Upper lobe of right lung (tissue), 1 donor: ENCODE measurements at regions not wholly inside any gene's neighbourhood (a gene's known extent, or its start where the extent isn't known, plus 50 kb on each side); places are given as distances from the start of the nearest gene placed in this dataset.

Source experiments
- ATAC-seq: fragments of 200-7000 bp; cut with Tn5 transposase; one replicate; pipeline ENCODE4 v1.9.1; 2020; ENCODE audit warnings: mild to moderate bottlenecking, moderate library complexity
- DNase-seq: peaks from one replicate; pipeline ENCODE4 v3.0.0-alpha.2; 2020
- H3K27ac ChIP-seq: fragments of 200-600 bp; one replicate; pipeline ENCODE4 v1.8.0; 2022
- H3K27me3 ChIP-seq: fragments of 200-600 bp; one replicate; pipeline ENCODE4 v1.8.0; 2022; ENCODE audit warnings: mild to moderate bottlenecking
- H3K36me3 ChIP-seq: fragments of 200-600 bp; one replicate; pipeline ENCODE4 v1.8.0; 2022
- H3K4me1 ChIP-seq: fragments of 200-600 bp; one replicate; pipeline ENCODE4 v1.8.0; 2022
- H3K4me3 ChIP-seq: fragments of 200-600 bp; one replicate; pipeline ENCODE4 v1.8.0; 2022; ENCODE audit warnings: mild to moderate bottlenecking
- H3K9me3 ChIP-seq: fragments of 200-600 bp; one replicate; pipeline ENCODE4 v1.8.0; 2022
- CTCF ChIP-seq: fragments of 200-600 bp; IDR thresholded peaks from one replicate; pipeline ENCODE4 v1.8.0; 2022; ENCODE audit warnings: antibody characterized with exemption
- intact Hi-C: fragments of 100-400 bp; cut with DNase I; formaldehyde crosslinking; loops from one replicate; pipeline ENCODE4 v1.11.0; 2022
- donor health status: DM: no; HTN: yes; CAD: no; lungs with severe emphysema.

- no peak for DNase-seq
- no peaks in the 10 kb centered on the region for H3K9me3 ChIP-seq
Measured at GRCh38 chr9:3007326-3007725, 163.4 kb upstream of the PUM3 start.

GRCh38 chr9:3006851-3007250, 163.0 kb upstream of the PUM3 start:
- no peaks in the 10 kb centered on the region for H3K36me3 ChIP-seq
- TF ChIP-seq CTCF: no peak
- H3K4me1 ChIP-seq: no peaks in the 10 kb centered on the region
- H3K9me3 ChIP-seq: no peaks in the 10 kb centered on the region
- ATAC-seq (no peak), DNase-seq (no peak)
- intact Hi-C loops: no loop called here
- H3K27ac ChIP-seq: no peak overlapping the region
- no peaks in the 10 kb centered on the region for H3K27me3 ChIP-seq
- H3K4me3 ChIP-seq: no peak overlapping the region

More at GRCh38 chr9:3007326-3007725, 163.4 kb upstream of the PUM3 start:
- ATAC-seq: no peak
- Histone ChIP-seq H3K4me3 (no peak overlapping the region), H3K27ac (no peak overlapping the region), H3K27me3 (no peaks in the 10 kb centered on the region), H3K4me1 (no peaks in the 10 kb centered on the region), H3K36me3 (no peaks in the 10 kb centered on the region)
- no peak for TF ChIP-seq CTCF
- intact Hi-C loops: no loop called here

GRCh38 chr9:3004572-3004971, 160.7 kb upstream of the PUM3 start:
- H3K36me3 ChIP-seq: no peaks in the 10 kb centered on the region
- no peaks in the 10 kb centered on the region for H3K4me1 ChIP-seq
- DNase-seq (no peak), ATAC-seq (no peak)
- no peaks in the 10 kb centered on the region for H3K27me3 ChIP-seq
- H3K27ac ChIP-seq: no peak overlapping the region
- H3K9me3 ChIP-seq: no peaks in the 10 kb centered on the region
- intact Hi-C loops: no loop called here
- TF ChIP-seq CTCF: no peak
- no peak overlapping the region for H3K4me3 ChIP-seq

GRCh38 chr9:3001311-3001710, 157.4 kb upstream of the PUM3 start:
- intact Hi-C loops: no loop called here
- no peaks in the 10 kb centered on the region for H3K4me1 ChIP-seq
- no peak overlapping the region for H3K27ac ChIP-seq
- DNase-seq: no peak
- no peaks in the 10 kb centered on the region for H3K9me3 ChIP-seq
- H3K4me3 ChIP-seq: no peak overlapping the region
- no peaks in the 10 kb centered on the region for H3K36me3 ChIP-seq
- TF ChIP-seq CTCF: no peak
- no peak for ATAC-seq
- no peaks in the 10 kb centered on the region for H3K27me3 ChIP-seq

GRCh38 chr9:2992427-2992826, 148.5 kb upstream of the PUM3 start:
- Histone ChIP-seq H3K27me3 (no peaks in the 10 kb centered on the region), H3K4me1 (no peaks in the 10 kb centered on the region), H3K27ac (no peak overlapping the region), H3K36me3 (no peaks in the 10 kb centered on the region), H3K4me3 (no peak overlapping the region), H3K9me3 (no peaks in the 10 kb centered on the region)
- intact Hi-C loops: no loop called here
- no peak for DNase-seq
- no peak for TF ChIP-seq CTCF
- ATAC-seq: no peak

GRCh38 chr9:2991292-2991691, 147.4 kb upstream of the PUM3 start:
- no peak for TF ChIP-seq CTCF
- H3K9me3 ChIP-seq: no peaks in the 10 kb centered on the region

More at GRCh38 chr9:2991292-2991691, 147.4 kb upstream of the PUM3 start:
- Histone ChIP-seq H3K36me3 (no peaks in the 10 kb centered on the region), H3K27ac (no peak overlapping the region), H3K27me3 (no peaks in the 10 kb centered on the region), H3K4me3 (no peak overlapping the region), H3K4me1 (no peaks in the 10 kb centered on the region)
- intact Hi-C loops: no loop called here
- ATAC-seq (no peak), DNase-seq (no peak)
